PC-9 (cell line): ENCODE measurements at regions not wholly inside any gene's neighbourhood (a gene's known extent, or its start where the extent isn't known, plus 50 kb on each side); places are given as distances from the start of the nearest gene placed in this dataset.

Experiments
- BruUV-seq: library from RNA; stranded (reverse); fragments of 400-500 nt; replicated peaks from 2 replicates; lab custom pipeline; 2021; lab: Mats Ljungman, UMichigan
- CTCF ChIA-PET: fragments of 300-600 bp; sonication (Branson Sonifier 250); formaldehyde crosslinking; loops from one replicate; lab custom pipeline; 2022; ENCODE audit warnings: antibody characterized with exemption; lab: Charles Lee
- POLR2A ChIA-PET: fragments of 300-600 bp; sonication (Branson Sonifier 250); formaldehyde crosslinking; loops from one replicate; lab custom pipeline; 2022; ENCODE audit warnings: antibody characterized with exemption; ENCODE audit not compliant: unreplicated experiment; lab: Charles Lee
- DNase-seq, 2 experiments: peaks; one replicate each; pipeline versions ENCODE4 v3.0.0 to v3.0.0-alpha.2; 2015 to 2022; ENCODE audit warnings: mixed read lengths in 1 of 2
- H2AFZ ChIP-seq: fragments of 200-600 bp; sonication (generic); 2 replicates; pipeline ENCODE4 v1.8.1; 2017; ENCODE audit warnings: antibody characterized with exemption
- H3F3A ChIP-seq: fragments of 200-600 bp; sonication (generic); 2 replicates; pipeline ENCODE4 v1.8.1; 2017; ENCODE audit warnings: antibody characterized with exemption, mild to moderate bottlenecking, low read depth; ENCODE audit not compliant: insufficient read depth
- H3K27ac ChIP-seq: fragments of 200-600 bp; sonication (generic); 2 replicates; pipeline ENCODE4 v1.6.1; 2016; ENCODE audit warnings: mixed run types
- H3K27me3 ChIP-seq: fragments of 200-600 bp; sonication (generic); 2 replicates; pipeline ENCODE4 v1.6.1; 2016; ENCODE audit warnings: low read depth, mixed run types; ENCODE audit not compliant: insufficient read depth
- H3K36me3 ChIP-seq: fragments of 200-600 bp; sonication (generic); 2 replicates; pipeline ENCODE4 v1.6.1; 2016; ENCODE audit warnings: low read depth, mixed run types
- H3K4me1 ChIP-seq: fragments of 200-600 bp; sonication (generic); replicated peaks from 2 replicates; pipeline ENCODE4 v1.6.1; 2016; ENCODE audit warnings: mixed run types; ENCODE audit not compliant: insufficient read depth
- H3K4me2 ChIP-seq: fragments of 200-600 bp; sonication (generic); 2 replicates; pipeline ENCODE4 v1.6.1; 2017; ENCODE audit warnings: mixed run types
- H3K4me3 ChIP-seq: fragments of 200-600 bp; sonication (generic); 2 replicates; pipeline ENCODE4 v1.6.1; 2016; ENCODE audit warnings: mixed run types
- H3K79me2 ChIP-seq: fragments of 200-600 bp; sonication (generic); 2 replicates; pipeline ENCODE4 v1.6.1; 2017; ENCODE audit warnings: low read depth, mixed run types
- H3K9me2 ChIP-seq: fragments of 200-600 bp; sonication (generic); 2 replicates; pipeline ENCODE4 v1.8.1; 2017; ENCODE audit warnings: mild to moderate bottlenecking; ENCODE audit not compliant: insufficient read depth
- H3K9me3 ChIP-seq: fragments of 200-600 bp; sonication (generic); 2 replicates; pipeline ENCODE4 v1.8.1; 2016; ENCODE audit warnings: low read depth; ENCODE audit not compliant: insufficient read depth
- H4K20me1 ChIP-seq: fragments of 200-600 bp; sonication (generic); 2 replicates; pipeline ENCODE4 v1.8.1; 2017; ENCODE audit not compliant: insufficient read depth
- EZH2 ChIP-seq: fragments of 200-600 bp; sonication (generic); IDR thresholded peaks from 2 replicates; pipeline ENCODE4 v1.8.0; 2017; ENCODE audit warnings: antibody characterized with exemption, low read depth
- intact Hi-C: fragments of 100-400 bp; cut with micrococcal nuclease; formaldehyde crosslinking; loops from one replicate; pipeline ENCODE4 v1.10.0; 2022; ENCODE audit not compliant: unreplicated experiment
- TF ChIP-seq, protein P1 (sequence below): fragments of 200-600 bp; sonication (generic); conservative IDR thresholded peaks from 2 replicates; pipeline ENCODE4 v1.6.1; 2017; ENCODE audit warnings: mixed run types, antibody characterized with exemption, mild to moderate bottlenecking, moderate library complexity

DNA sequence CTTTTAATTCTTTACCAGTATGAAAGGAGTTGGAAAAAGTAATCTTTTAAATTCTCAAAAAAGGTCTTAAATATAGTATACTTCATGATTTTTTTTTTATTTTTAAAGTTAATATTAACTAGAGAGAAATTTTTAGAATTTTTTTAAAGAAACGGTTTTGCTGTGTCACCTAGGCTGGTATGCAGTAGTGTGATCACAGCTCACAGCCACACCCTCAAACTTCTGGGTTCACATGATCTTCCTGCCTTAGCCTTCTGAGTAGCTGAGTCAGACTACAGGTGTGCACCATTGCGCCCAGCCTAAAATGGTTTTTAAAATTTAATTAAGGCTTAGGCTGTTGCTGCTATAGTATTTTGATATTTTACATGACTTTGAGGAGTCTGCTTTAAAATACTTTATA lies 52.4 kb downstream of the TLCD4 start:
- no peak overlapping the region for H2AFZ ChIP-seq
- DNase-seq: peak; percentile 54 to 91
- H3K27ac ChIP-seq: peak overlapping the region; percentile 74
- peak overlapping the region; percentile 52 for H3K4me2 ChIP-seq
- H4K20me1 ChIP-seq: no peaks in the 10 kb centered on the region
- no peak overlapping the region for H3K4me3 ChIP-seq
- H3K36me3 ChIP-seq: peaks cover 4% of the 10 kb centered on the region; the same call in 1 of the 2 replicates
- BruUV-seq: no TSS peak
- ChIA-PET CTCF (no interaction called here), POLR2A (interaction anchor here (0.6 kb wide), 1 partner anchor 1495 kb away, joined by 4 read pairs; no protein-coding TSS in a partner anchor)
- H3K79me2 ChIP-seq: no peaks in the 10 kb centered on the region
- TF ChIP-seq, protein P1, sequence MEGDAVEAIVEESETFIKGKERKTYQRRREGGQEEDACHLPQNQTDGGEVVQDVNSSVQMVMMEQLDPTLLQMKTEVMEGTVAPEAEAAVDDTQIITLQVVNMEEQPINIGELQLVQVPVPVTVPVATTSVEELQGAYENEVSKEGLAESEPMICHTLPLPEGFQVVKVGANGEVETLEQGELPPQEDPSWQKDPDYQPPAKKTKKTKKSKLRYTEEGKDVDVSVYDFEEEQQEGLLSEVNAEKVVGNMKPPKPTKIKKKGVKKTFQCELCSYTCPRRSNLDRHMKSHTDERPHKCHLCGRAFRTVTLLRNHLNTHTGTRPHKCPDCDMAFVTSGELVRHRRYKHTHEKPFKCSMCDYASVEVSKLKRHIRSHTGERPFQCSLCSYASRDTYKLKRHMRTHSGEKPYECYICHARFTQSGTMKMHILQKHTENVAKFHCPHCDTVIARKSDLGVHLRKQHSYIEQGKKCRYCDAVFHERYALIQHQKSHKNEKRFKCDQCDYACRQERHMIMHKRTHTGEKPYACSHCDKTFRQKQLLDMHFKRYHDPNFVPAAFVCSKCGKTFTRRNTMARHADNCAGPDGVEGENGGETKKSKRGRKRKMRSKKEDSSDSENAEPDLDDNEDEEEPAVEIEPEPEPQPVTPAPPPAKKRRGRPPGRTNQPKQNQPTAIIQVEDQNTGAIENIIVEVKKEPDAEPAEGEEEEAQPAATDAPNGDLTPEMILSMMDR: no peak
- TF ChIP-seq EZH2: no peak
- intact Hi-C loops: no loop called here
- H3K27me3 ChIP-seq: no peaks in the 10 kb centered on the region
- H3K9me3 ChIP-seq: no peaks in the 10 kb centered on the region; the same call in 1 of the 2 replicates
- peaks cover 10% of the 10 kb centered on the region for H3F3A ChIP-seq
- peaks cover 31% of the 10 kb centered on the region for H3K4me1 ChIP-seq
- H3K9me2 ChIP-seq: no peaks in the 10 kb centered on the region

DNA sequence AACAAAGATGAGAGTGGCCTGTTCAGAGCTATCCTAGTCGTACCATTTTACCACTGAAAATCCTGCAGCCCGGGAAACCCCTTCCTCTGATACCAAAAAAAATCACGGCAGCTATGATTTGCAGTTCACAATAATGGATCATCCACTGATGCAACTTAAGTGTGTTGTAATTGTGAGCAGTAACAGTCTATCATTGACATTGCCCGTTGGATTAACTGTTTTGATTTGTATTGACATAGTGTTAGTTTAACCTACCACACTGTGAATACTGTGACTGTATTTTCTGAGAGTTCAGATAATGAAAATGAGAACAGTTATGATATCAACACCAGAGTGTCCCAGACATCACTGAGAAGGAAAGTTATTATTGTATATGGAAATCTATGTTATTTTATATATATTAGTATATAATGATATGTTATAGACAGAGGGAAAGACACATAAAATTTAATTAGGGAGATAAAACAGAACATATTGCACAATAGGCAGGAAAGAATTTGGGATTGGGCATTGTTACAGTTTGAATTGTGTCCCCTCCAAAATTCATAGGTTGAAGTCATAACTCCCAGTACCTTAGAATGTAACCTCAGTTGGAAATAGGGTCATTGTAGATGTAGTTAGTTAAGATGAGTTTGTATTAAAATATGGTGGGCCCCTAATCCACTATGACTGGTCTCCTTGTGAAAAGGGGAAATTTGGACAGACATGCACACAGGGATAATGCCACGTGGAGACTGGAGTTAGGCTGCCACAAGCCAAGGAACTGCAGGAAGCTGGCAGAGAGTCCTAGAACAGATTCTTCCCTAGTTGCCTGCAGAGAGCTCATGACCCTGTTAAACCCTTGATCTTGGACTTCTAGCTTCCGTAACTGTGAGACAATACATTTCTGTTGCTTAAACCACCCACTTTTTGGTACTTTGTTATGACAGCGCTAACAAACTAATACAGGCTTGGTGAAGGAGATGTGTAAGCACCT lies 54.4 kb downstream of the TLCD4 start:
- CTCF ChIA-PET: no interaction called here
- no peaks in the 10 kb centered on the region for H3K27me3 ChIP-seq
- no peak overlapping the region for H2AFZ ChIP-seq
- H3K36me3 ChIP-seq: no peaks in the 10 kb centered on the region
- no peak for DNase-seq
- H3K4me1 ChIP-seq: peaks cover 31% of the 10 kb centered on the region
- no peak overlapping the region for H3K4me3 ChIP-seq
- intact Hi-C loops: no loop called here
- POLR2A ChIA-PET: interaction anchor here (0.7 kb wide), 1 partner anchor 648 kb away, joined by 4 read pairs; no protein-coding TSS in a partner anchor
- TF ChIP-seq EZH2: no peak
- TF ChIP-seq, protein P1: no peak
- H4K20me1 ChIP-seq: no peaks in the 10 kb centered on the region
- H3K27ac ChIP-seq: no peak overlapping the region
- H3K4me2 ChIP-seq: no peak overlapping the region
- BruUV-seq: no TSS peak
- 0 out of 2 replicates have a peak, but pooled peaks cover 4% of the 10 kb centered on the region for H3K9me2 ChIP-seq
- no peaks in the 10 kb centered on the region; the same call in 1 of the 2 replicates for H3K9me3 ChIP-seq
- H3F3A ChIP-seq: peaks cover 7% of the 10 kb centered on the region; the same call in 1 of the 2 replicates
- no peaks in the 10 kb centered on the region for H3K79me2 ChIP-seq

GRCh38 chr1:95176861-95177260 lies 57.1 kb upstream of the RWDD3 start:
- H3K27ac ChIP-seq: no peak overlapping the region
- ChIA-PET CTCF (no interaction called here), POLR2A (no interaction called here)
- intact Hi-C loops: no loop called here
- BruUV-seq: no TSS peak
- H3F3A ChIP-seq: no peaks in the 10 kb centered on the region
- H3K9me3 ChIP-seq: no peaks in the 10 kb centered on the region
- no peak for DNase-seq
- H3K4me3 ChIP-seq: no peak overlapping the region
- H3K4me2 ChIP-seq: no peak overlapping the region
- H3K36me3 ChIP-seq: no peaks in the 10 kb centered on the region
- H4K20me1 ChIP-seq: no peaks in the 10 kb centered on the region
- TF ChIP-seq, protein P1: no peak
- TF ChIP-seq EZH2: no peak
- H3K4me1 ChIP-seq: no peaks in the 10 kb centered on the region
- H3K79me2 ChIP-seq: no peaks in the 10 kb centered on the region
- 0 out of 2 replicates have a peak, but pooled peaks cover 4% of the 10 kb centered on the region for H3K9me2 ChIP-seq
- no peak overlapping the region for H2AFZ ChIP-seq
- no peaks in the 10 kb centered on the region for H3K27me3 ChIP-seq
